CD4-positive, alpha-beta T cell treated with Interleukin-2 at 100 ng/mL for 4 hours (primary cell): ENCODE measurements at regions not wholly inside any gene's neighbourhood (a gene's known extent, or its start where the extent isn't known, plus 50 kb on each side); places are given as distances from the start of the nearest gene placed in this dataset.
"Not testable (repeated sequence)": the region's sequence is repeated elsewhere in the genome, so short reads cannot be mapped to it uniquely, and the experiment has no call there.

ENCODE experiments used
- DNase-seq: peaks from one replicate; pipeline ENCODE4 v3.0.0-alpha.2; 2020; ENCODE audit warnings: low spot score

- not testable (repeated sequence) for DNase-seq
These were observed 181.4 kb downstream of the TEX29 start for GRCh38 chr13:111501596-111502535.

GRCh38 chr13:111502957-111503356 lies 182.5 kb downstream of the TEX29 start:
- DNase-seq: no peak

- DNase-seq: no peak
These were observed 182.9 kb downstream of the TEX29 start for GRCh38 chr13:111503376-111503775.

GRCh38 chr13:111503905-111504695 lies 183.7 kb downstream of the TEX29 start:
- no peak for DNase-seq

GRCh38 chr13:111505175-111505777 lies 184.8 kb downstream of the TEX29 start:
- DNase-seq: no peak

GRCh38 chr13:111506125-111506524 lies 185.7 kb downstream of the TEX29 start:
- no peak for DNase-seq

- no peak for DNase-seq
These were observed 186.2 kb downstream of the TEX29 start for GRCh38 chr13:111506621-111507020.

- DNase-seq: no peak
These were observed 187.9 kb downstream of the TEX29 start for GRCh38 chr13:111508164-111508870.

GRCh38 chr13:111508902-111509509 lies 188.6 kb downstream of the TEX29 start:
- DNase-seq: no peak

- DNase-seq: no peak
These were observed 190.2 kb downstream of the TEX29 start for GRCh38 chr13:111510502-111511218.

GRCh38 chr13:111511219-111511732 lies 190.8 kb downstream of the TEX29 start:
- DNase-seq: no peak

- no peak for DNase-seq
These were observed 191.5 kb downstream of the TEX29 start for GRCh38 chr13:111511805-111512504.

GRCh38 chr13:111512707-111513106 lies 192.3 kb downstream of the TEX29 start:
- DNase-seq: no peak

GRCh38 chr13:111513766-111514609 lies 193.5 kb downstream of the TEX29 start:
- no peak for DNase-seq

- no peak for DNase-seq
These were observed 194.3 kb downstream of the TEX29 start for GRCh38 chr13:111514610-111515306.

- DNase-seq: no peak
These were observed 194.8 kb downstream of the TEX29 start for GRCh38 chr13:111515307-111515617.

GRCh38 chr13:111515635-111516034 lies 195.2 kb downstream of the TEX29 start:
- DNase-seq: no peak
